ENCODE measurements at regions not wholly inside any gene's neighbourhood (a gene's known extent, or its start where the extent isn't known, plus 50 kb on each side); places are given as distances from the start of the nearest gene placed in this dataset.

- WGBS (ENCODE audit: extremely low coverage, insufficient read length, low lambda C conversion rate): no CpG with 5 or more reads among the region's 5 CpGs
Observed at GRCh38 chr18:60935041-60935910, 398.0 kb upstream of the CDH20 start.

More at GRCh38 chr18:60935041-60935910, 398.0 kb upstream of the CDH20 start:
- no peak overlapping the region for H3K27ac Mint-ChIP-seq
- Histone ChIP-seq H3K79me2 (ENCODE audit: insufficient read depth, low read length) (no peaks in the 10 kb centered on the region), H2BK120ac (ENCODE audit: low read depth, low read length, poor library complexity, severe bottlenecking) (no peak overlapping the region), H3K18ac (ENCODE audit: insufficient read length, low read depth, low read length) (no peak overlapping the region), H3K27ac (ENCODE audit: insufficient read length, low read depth, low read length) (no peak overlapping the region), H3K4me2 (ENCODE audit: insufficient read depth, insufficient read length, low read length) (no peak overlapping the region), H2BK20ac (ENCODE audit: low read depth, low read length, poor library complexity, severe bottlenecking) (no peak overlapping the region), H3K23ac (ENCODE audit: insufficient read length, low read depth, low read length) (no peak overlapping the region), H2BK12ac (ENCODE audit: insufficient read length, low read depth, low read length) (no peak overlapping the region), H3K9ac (ENCODE audit: extremely low read depth, insufficient read length, low read length) (no peak overlapping the region), H4K8ac (replicated peaks; ENCODE audit: insufficient read length, low read depth, low read length) (no peak overlapping the region), H3K56ac (ENCODE audit: insufficient read length, low read depth, low read length) (no peak overlapping the region), H2AFZ (ENCODE audit: low read length) (no peak overlapping the region), H4K20me1 (ENCODE audit: control insufficient read depth, insufficient read depth, insufficient read length) (no peaks in the 10 kb centered on the region), H4K5ac (ENCODE audit: insufficient read length, low read depth, low read length) (no peak overlapping the region), H3K23me2 (ENCODE audit: insufficient read length, low read depth, low read length, poor library complexity, severe bottlenecking) (no peaks in the 10 kb centered on the region), H3K79me1 (ENCODE audit: insufficient read depth, low read depth, low read length, poor library complexity, severe bottlenecking) (no peaks in the 10 kb centered on the region), H3K9me3 (ENCODE audit: control insufficient read depth, low read depth, low read length) (no peaks in the 10 kb centered on the region), H3K4ac (ENCODE audit: low read depth, low read length) (no peak overlapping the region), H2BK5ac (ENCODE audit: insufficient read length, low read length) (no peak overlapping the region), H4K91ac (ENCODE audit: insufficient read length, low read depth, low read length) (no peak overlapping the region), H3T11ph (ENCODE audit: low read length) (no peak overlapping the region), H3K14ac (ENCODE audit: insufficient read depth, low read length) (no peak overlapping the region), H3K4me1 (ENCODE audit: insufficient read depth, low read length) (no peaks in the 10 kb centered on the region), H2AK5ac (ENCODE audit: insufficient read length, low read length) (no peak overlapping the region), H3K27me3 (ENCODE audit: insufficient read depth, low read length) (no peaks in the 10 kb centered on the region), H2BK15ac (ENCODE audit: low read depth, low read length) (no peak overlapping the region)
- no peaks in the 10 kb centered on the region for H3K9me3 Mint-ChIP-seq
- DNase-seq: no peak
- H3K27me3 Mint-ChIP-seq (ENCODE audit: low read depth): no peaks in the 10 kb centered on the region
- H3K4me3 Mint-ChIP-seq: no peak overlapping the region
- TF ChIP-seq CTCF (conservative IDR thresholded peaks at IDR 0.05): no peak
- H3K4me1 Mint-ChIP-seq: peaks cover 0 to 6% of the 10 kb centered on the region in 2 experiments; a peak in 2 of 4 replicates
- H3K36me3 Mint-ChIP-seq (ENCODE audit: insufficient read depth in 1 of 3, low read depth in 3 of 3): no peaks in the 10 kb centered on the region
